Vagina (tissue), 2 donors: ENCODE measurements at regions not wholly inside any gene's neighbourhood (a gene's known extent, or its start where the extent isn't known, plus 50 kb on each side); places are given as distances from the start of the nearest gene placed in this dataset.

Experiments
- DNase-seq, 2 donors: peaks; one replicate each; pipeline ENCODE4 v3.0.0-alpha.2; 2017; ENCODE audit errors: extremely low spot score in 2 of 2
- H3K27ac ChIP-seq: fragments of 200-600 bp; sonication (generic); one replicate; pipeline ENCODE4 v1.5.1; 2019
- H3K27me3 ChIP-seq: fragments of 200-600 bp; sonication (generic); one replicate; pipeline ENCODE4 v1.5.1; 2019
- H3K36me3 ChIP-seq, 2 donors: fragments of 200-600 bp; sonication (generic); one replicate each; pipeline ENCODE4 v1.5.1; 2017 to 2019
- H3K4me1 ChIP-seq: fragments of 200-600 bp; sonication (generic); one replicate; pipeline ENCODE4 v1.5.1; 2019
- H3K4me3 ChIP-seq, 2 donors: fragments of 200-600 bp; sonication (generic); 1 replicate in 1 of 2; 2 replicates in 1 of 2; pipeline ENCODE4 v1.5.1; 2016 to 2019
- H3K9me3 ChIP-seq: fragments of 200-600 bp; sonication (generic); one replicate; pipeline ENCODE4 v1.5.1; 2019
- POLR2A ChIP-seq, 2 donors: fragments of 450-650 bp; IDR thresholded peaks; one replicate each; pipeline ENCODE4 v1.6.1; 2017; ENCODE audit warnings: antibody characterized with exemption in 2 of 2, mild to moderate bottlenecking in 2 of 2, moderate library complexity in 2 of 2
- POLR2AphosphoS5 ChIP-seq, 2 donors: sonication (generic); formaldehyde crosslinking; IDR thresholded peaks; one replicate each; pipeline ENCODE4 v1.9.0; 2017; ENCODE audit warnings: antibody characterized with exemption in 2 of 2, mild to moderate bottlenecking in 2 of 2, low read depth in 1 of 2; ENCODE audit not compliant: insufficient read depth in 1 of 2
- intact Hi-C: fragments of 100-400 bp; cut with DNase I; formaldehyde crosslinking; loops from one replicate; pipeline ENCODE4 v1.15.1; 2023
- TF ChIP-seq, protein P1 (sequence below), 3 experiments: fragments of 450-650 bp in 2 of 3; fragments of 200-600 bp in 1 of 3; sonication (generic) in 1 of 3; IDR thresholded peaks; one replicate each; pipeline ENCODE4 v1.5.1; 2017 to 2019; ENCODE audit warnings: antibody characterized with exemption in 3 of 3, mild to moderate bottlenecking in 2 of 3, moderate library complexity in 2 of 3

DNA sequence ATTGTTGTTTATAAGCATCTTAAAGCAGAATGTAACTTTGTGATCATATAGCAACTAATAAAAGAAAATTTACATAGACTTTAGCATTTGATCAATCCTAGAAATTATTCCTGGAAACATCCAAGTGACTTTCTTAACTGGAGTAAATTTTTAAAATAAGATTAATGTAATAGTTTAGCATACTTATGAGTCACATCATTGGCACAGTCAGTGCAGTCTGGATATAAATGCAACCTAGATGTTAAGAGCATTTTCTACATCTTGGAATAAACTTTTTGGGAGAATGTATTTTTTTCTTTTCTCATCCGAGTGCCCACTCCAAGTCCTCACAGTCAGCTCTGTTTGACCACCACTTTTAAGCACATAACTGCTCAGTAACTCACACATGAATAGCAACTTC, 324.6 kb upstream of the PLSCR5 start:
- no peaks in the 10 kb centered on the region for H3K9me3 ChIP-seq
- no peak overlapping the region for H3K27ac ChIP-seq
- TF ChIP-seq POLR2AphosphoS5 (IDR thresholded peaks at IDR 0.05; ENCODE audit: insufficient read depth in 1 of 2, low read depth in 1 of 2) (no peak), POLR2A (IDR thresholded peaks at IDR 0.05) (no peak)
- TF ChIP-seq, protein P1, sequence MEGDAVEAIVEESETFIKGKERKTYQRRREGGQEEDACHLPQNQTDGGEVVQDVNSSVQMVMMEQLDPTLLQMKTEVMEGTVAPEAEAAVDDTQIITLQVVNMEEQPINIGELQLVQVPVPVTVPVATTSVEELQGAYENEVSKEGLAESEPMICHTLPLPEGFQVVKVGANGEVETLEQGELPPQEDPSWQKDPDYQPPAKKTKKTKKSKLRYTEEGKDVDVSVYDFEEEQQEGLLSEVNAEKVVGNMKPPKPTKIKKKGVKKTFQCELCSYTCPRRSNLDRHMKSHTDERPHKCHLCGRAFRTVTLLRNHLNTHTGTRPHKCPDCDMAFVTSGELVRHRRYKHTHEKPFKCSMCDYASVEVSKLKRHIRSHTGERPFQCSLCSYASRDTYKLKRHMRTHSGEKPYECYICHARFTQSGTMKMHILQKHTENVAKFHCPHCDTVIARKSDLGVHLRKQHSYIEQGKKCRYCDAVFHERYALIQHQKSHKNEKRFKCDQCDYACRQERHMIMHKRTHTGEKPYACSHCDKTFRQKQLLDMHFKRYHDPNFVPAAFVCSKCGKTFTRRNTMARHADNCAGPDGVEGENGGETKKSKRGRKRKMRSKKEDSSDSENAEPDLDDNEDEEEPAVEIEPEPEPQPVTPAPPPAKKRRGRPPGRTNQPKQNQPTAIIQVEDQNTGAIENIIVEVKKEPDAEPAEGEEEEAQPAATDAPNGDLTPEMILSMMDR (IDR thresholded peaks at IDR 0.05) = no peak
- no peak overlapping the region for H3K4me3 ChIP-seq
- DNase-seq = no peak
- intact Hi-C loops = no loop called here
- H3K36me3 ChIP-seq = no peaks in the 10 kb centered on the region
- no peaks in the 10 kb centered on the region for H3K4me1 ChIP-seq
- no peaks in the 10 kb centered on the region for H3K27me3 ChIP-seq

DNA sequence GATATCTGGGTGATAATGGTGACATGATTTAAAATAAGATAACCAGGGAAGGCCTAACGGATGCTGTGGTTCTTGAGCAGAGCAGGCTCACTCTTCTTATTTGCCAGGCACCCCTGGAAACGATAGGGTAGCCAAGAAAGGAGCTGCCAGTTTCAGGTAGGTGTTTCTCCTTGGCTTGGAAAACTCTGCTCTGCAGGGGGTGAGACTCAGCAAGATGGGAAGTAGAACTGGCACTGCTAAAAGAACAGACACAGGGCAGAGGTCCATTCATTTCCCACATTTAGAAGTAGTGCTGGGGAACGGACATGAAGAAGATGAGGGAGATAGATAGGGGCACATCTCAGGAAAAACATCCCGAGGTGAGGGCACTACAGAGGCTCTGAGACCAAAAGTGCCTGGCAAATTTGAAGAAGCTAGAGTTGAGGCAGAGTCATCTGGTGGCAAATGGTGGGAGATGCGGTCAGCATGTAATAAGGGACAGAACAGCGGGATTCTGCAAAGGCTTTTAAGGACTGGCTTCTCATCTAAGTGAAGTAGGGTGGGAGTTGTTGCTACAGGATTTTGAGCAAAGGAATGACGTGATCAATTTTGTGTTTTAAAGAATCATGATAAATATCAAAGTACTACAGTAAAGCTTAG, 323.4 kb upstream of the PLSCR5 start:
- H3K27me3 ChIP-seq = no peaks in the 10 kb centered on the region
- H3K36me3 ChIP-seq = no peaks in the 10 kb centered on the region
- intact Hi-C loops = no loop called here

DNA sequence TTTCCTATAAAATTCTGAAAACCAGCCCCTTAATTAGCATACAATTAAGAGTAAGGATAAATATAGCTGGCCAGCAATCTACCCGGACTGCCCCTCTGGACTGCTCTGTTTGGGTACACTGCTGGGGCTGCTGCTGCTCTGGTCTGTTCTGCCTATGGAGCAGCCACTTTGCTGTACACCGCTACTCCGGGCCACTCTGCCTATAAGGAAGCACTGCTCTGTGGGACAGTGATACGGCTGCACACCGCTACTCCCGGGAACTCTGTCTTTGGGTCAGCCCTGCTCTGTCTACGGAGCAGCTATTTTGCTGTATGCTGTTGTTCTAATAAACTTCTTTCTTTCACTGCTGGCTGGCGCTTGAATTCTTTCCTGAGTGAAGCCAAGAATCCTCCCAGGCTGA, 316.5 kb upstream of the PLSCR5 start:
- Histone ChIP-seq H3K27me3 (no peaks in the 10 kb centered on the region), H3K27ac (no peak overlapping the region), H3K4me3 (no peak overlapping the region), H3K4me1 (no peaks in the 10 kb centered on the region), H3K9me3 (no peaks in the 10 kb centered on the region), H3K36me3 (no peaks in the 10 kb centered on the region)
- intact Hi-C loops = no loop called here
- TF ChIP-seq, protein P1 (IDR thresholded peaks at IDR 0.05) = no peak
- TF ChIP-seq POLR2A (IDR thresholded peaks at IDR 0.05) = no peak
- TF ChIP-seq POLR2AphosphoS5 (IDR thresholded peaks at IDR 0.05; ENCODE audit: insufficient read depth in 1 of 2, low read depth in 1 of 2) = no peak
- no peak for DNase-seq

More for the DNA sequence above, 323.4 kb upstream of the PLSCR5 start:
- Histone ChIP-seq H3K27ac (no peak overlapping the region), H3K9me3 (no peaks in the 10 kb centered on the region), H3K4me1 (no peaks in the 10 kb centered on the region), H3K4me3 (no peak overlapping the region)
- TF ChIP-seq, protein P1 (IDR thresholded peaks at IDR 0.05) = no peak
- TF ChIP-seq POLR2AphosphoS5 (IDR thresholded peaks at IDR 0.05; ENCODE audit: insufficient read depth in 1 of 2, low read depth in 1 of 2) = no peak
- TF ChIP-seq POLR2A (IDR thresholded peaks at IDR 0.05) = no peak
- DNase-seq = no peak

DNA sequence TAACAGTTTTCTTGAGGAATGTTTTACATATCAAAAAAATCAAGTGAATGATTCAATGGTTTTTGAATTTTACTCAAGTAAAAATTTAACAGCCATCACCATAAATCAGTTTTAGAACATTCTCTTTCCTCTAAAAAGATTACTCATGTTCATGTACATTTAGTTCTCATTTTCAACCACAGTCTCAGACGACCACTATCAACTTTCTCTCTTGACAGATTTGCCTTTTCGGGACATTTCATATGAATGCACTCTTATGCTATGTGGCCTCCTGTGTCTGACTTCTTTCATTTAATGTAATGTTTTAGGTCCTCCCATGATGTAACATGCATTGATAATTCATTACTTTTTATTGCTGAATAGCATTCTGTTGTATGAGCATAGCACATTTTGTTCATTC, 309.3 kb upstream of the PLSCR5 start:
- no peaks in the 10 kb centered on the region for H3K4me1 ChIP-seq
- DNase-seq = no peak
- intact Hi-C loops = no loop called here
- no peak for TF ChIP-seq POLR2AphosphoS5 (IDR thresholded peaks at IDR 0.05; ENCODE audit: insufficient read depth in 1 of 2, low read depth in 1 of 2)
- no peak for TF ChIP-seq POLR2A (IDR thresholded peaks at IDR 0.05)
- TF ChIP-seq, protein P1 (IDR thresholded peaks at IDR 0.05) = no peak
- H3K9me3 ChIP-seq = no peaks in the 10 kb centered on the region
- H3K27me3 ChIP-seq = no peaks in the 10 kb centered on the region
- no peak overlapping the region for H3K4me3 ChIP-seq
- H3K27ac ChIP-seq = no peak overlapping the region
- no peaks in the 10 kb centered on the region for H3K36me3 ChIP-seq

DNA sequence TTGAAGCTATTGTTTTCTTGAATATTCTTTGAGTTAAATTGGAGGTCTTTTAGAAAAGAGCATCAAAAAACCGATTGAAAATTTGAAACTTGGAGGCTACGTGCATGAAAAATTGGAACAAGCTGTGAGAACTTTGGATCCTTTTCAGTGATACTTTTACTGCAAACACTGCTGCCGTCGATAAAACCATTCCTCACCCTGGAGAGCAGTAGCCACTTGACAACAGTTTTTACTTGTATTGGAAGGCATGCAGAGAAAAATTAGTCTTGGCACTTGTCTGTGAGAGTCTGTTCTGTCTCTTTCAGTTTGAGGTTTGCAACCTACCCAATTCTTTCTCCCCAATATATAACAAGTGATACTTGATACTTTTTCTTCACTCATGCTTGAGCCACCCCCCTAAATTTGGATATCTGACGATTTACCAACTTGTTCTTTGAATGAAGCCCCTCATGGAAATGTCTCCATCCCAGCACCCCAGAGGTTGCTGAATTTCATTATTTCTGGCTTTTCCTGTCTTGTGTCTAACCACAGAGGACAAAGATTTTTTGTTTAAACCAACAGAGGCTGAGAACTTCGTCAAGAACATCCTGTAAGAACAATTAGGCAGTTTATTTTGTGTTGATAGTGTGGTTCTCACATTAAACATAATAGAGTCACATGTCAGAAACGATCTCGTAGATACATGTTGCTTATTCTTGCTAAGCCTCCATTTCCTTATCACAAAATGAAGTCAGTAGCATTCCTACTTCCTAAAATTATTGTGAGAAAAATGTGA, 307.3 kb upstream of the PLSCR5 start:
- H3K27me3 ChIP-seq = no peaks in the 10 kb centered on the region
- no peaks in the 10 kb centered on the region for H3K9me3 ChIP-seq
- TF ChIP-seq, protein P1 (IDR thresholded peaks at IDR 0.05) = no peak
- no peak for TF ChIP-seq POLR2AphosphoS5 (IDR thresholded peaks at IDR 0.05; ENCODE audit: insufficient read depth in 1 of 2, low read depth in 1 of 2)
- TF ChIP-seq POLR2A (IDR thresholded peaks at IDR 0.05) = no peak
- H3K36me3 ChIP-seq = no peaks in the 10 kb centered on the region
- H3K27ac ChIP-seq = no peak overlapping the region
- no peak overlapping the region for H3K4me3 ChIP-seq
- H3K4me1 ChIP-seq = no peaks in the 10 kb centered on the region
- intact Hi-C loops = no loop called here
- DNase-seq = no peak
